GM23338 (cell line): ENCODE measurements at regions not wholly inside any gene's neighbourhood (a gene's known extent, or its start where the extent isn't known, plus 50 kb on each side); places are given as distances from the start of the nearest gene placed in this dataset.

Experiments used
- ATAC-seq: fragments of 200-7000 bp; cut with Tn5 transposase; 3 replicates; pipeline ENCODE4 v1.9.1; 2020
- DNase-seq: peaks from one replicate; pipeline ENCODE4 v3.0.0-alpha.2; 2015; ENCODE audit warnings: low spot score
- H2AFZ ChIP-seq: fragments of 200-600 bp; sonication (generic); 2 replicates; pipeline ENCODE4 v1.8.0; 2016; ENCODE audit warnings: antibody characterized with exemption, mild to moderate bottlenecking, moderate library complexity
- H3F3A ChIP-seq: fragments of 200-600 bp; sonication (generic); replicated peaks from 2 replicates; pipeline ENCODE4 v1.8.0; 2017; ENCODE audit warnings: antibody characterized with exemption, mixed run types, low read depth
- H3K27ac ChIP-seq: fragments of 200-600 bp; sonication (generic); 2 replicates; pipeline ENCODE4 v1.6.1; 2016; ENCODE audit warnings: low read depth
- H3K27me3 ChIP-seq: fragments of 200-600 bp; sonication (generic); 2 replicates; pipeline ENCODE4 v1.8.0; 2016; ENCODE audit warnings: mild to moderate bottlenecking, mixed run types, moderate library complexity; ENCODE audit not compliant: insufficient read depth
- H3K36me3 ChIP-seq: fragments of 200-600 bp; sonication (generic); 2 replicates; pipeline ENCODE4 v1.8.0; 2016; ENCODE audit warnings: mild to moderate bottlenecking; ENCODE audit not compliant: insufficient read depth
- H3K4me1 ChIP-seq: fragments of 200-600 bp; sonication (generic); 2 replicates; pipeline ENCODE4 v1.8.0; 2016; ENCODE audit warnings: mild to moderate bottlenecking, moderate library complexity; ENCODE audit not compliant: insufficient read depth
- H3K4me2 ChIP-seq: fragments of 200-600 bp; sonication (generic); 2 replicates; pipeline ENCODE4 v1.7.1; 2017; ENCODE audit warnings: mixed run types
- H3K4me3 ChIP-seq: fragments of 200-600 bp; sonication (generic); 2 replicates; pipeline ENCODE4 v1.6.1; 2016; ENCODE audit warnings: mixed run types
- H3K79me2 ChIP-seq: fragments of 200-600 bp; sonication (generic); replicated peaks from 2 replicates; pipeline ENCODE4 v1.8.0; 2017; ENCODE audit warnings: mild to moderate bottlenecking; ENCODE audit not compliant: insufficient read depth
- H3K9me2 ChIP-seq: fragments of 200-600 bp; sonication (generic); 2 replicates; pipeline ENCODE4 v1.8.0; 2017; ENCODE audit not compliant: insufficient read depth
- H4K20me1 ChIP-seq: fragments of 200-600 bp; sonication (generic); replicated peaks from 2 replicates; pipeline ENCODE4 v1.8.0; 2017; ENCODE audit warnings: mild to moderate bottlenecking; ENCODE audit not compliant: insufficient read depth
- H3K27ac Mint-ChIP-seq: 2 replicates; pipeline ENCODE4 v1.8.0; 2020; ENCODE audit warnings: inconsistent platforms, mild to moderate bottlenecking, moderate library complexity, mixed read lengths
- H3K27me3 Mint-ChIP-seq: 3 replicates; pipeline ENCODE4 v1.8.0; 2022; ENCODE audit warnings: low read depth, mild to moderate bottlenecking, moderate library complexity, mixed read lengths, inconsistent platforms; ENCODE audit not compliant: insufficient read depth, poor library complexity
- H3K36me3 Mint-ChIP-seq: 3 replicates; pipeline ENCODE4 v1.8.0; 2021; ENCODE audit warnings: low read depth, mild to moderate bottlenecking, inconsistent platforms, moderate library complexity, mixed read lengths
- H3K4me1 Mint-ChIP-seq: 3 replicates; pipeline ENCODE4 v1.8.0; 2020; ENCODE audit warnings: mild to moderate bottlenecking, inconsistent platforms, mixed read lengths
- H3K4me3 Mint-ChIP-seq: 3 replicates; pipeline ENCODE4 v1.8.0; 2021; ENCODE audit warnings: moderate library complexity, mild to moderate bottlenecking, inconsistent platforms, mixed read lengths
- H3K9me3 Mint-ChIP-seq: 3 replicates; pipeline ENCODE4 v1.8.0; 2020; ENCODE audit warnings: moderate library complexity, mild to moderate bottlenecking, inconsistent platforms, mixed read lengths
- CREB1 ChIP-seq: fragments of 250-450 bp; sonication (Bioruptor Pico); IDR thresholded peaks from 2 replicates; pipeline ENCODE4 v1.5.0; 2020; ENCODE audit warnings: low read depth, mild to moderate bottlenecking, moderate library complexity
- CTCF ChIP-seq, 2 experiments: fragments of 200-600 bp in 1 of 2; sonication (generic) in 1 of 2; conservative IDR thresholded peaks; 2 replicates each; pipeline versions ENCODE4 v1.5.1 to v1.6.1; 2016 to 2017; ENCODE audit warnings: antibody characterized with exemption in 2 of 2, low read depth in 2 of 2, mild to moderate bottlenecking in 2 of 2, moderate library complexity in 1 of 2
- ETS1 ChIP-seq: IDR thresholded peaks from 2 replicates; pipeline ENCODE4 v1.6.1; 2016; ENCODE audit warnings: antibody characterized with exemption
- EZH2 ChIP-seq: fragments of 200-600 bp; sonication (generic); IDR thresholded peaks from one replicate; pipeline ENCODE4 v1.8.0; 2017; ENCODE audit warnings: antibody characterized with exemption, mild to moderate bottlenecking, low read depth; ENCODE audit not compliant: unreplicated experiment
- EZH2phosphoT487 ChIP-seq: fragments of 200-600 bp; sonication (generic); IDR thresholded peaks from one replicate; pipeline ENCODE4 v1.8.1; 2018; ENCODE audit warnings: antibody characterized with exemption; ENCODE audit not compliant: unreplicated experiment
- JUNB ChIP-seq: IDR thresholded peaks from one replicate; pipeline ENCODE4 v1.6.1; 2016; ENCODE audit warnings: antibody characterized with exemption; ENCODE audit not compliant: unreplicated experiment
- NANOG ChIP-seq: IDR thresholded peaks from 2 replicates; pipeline ENCODE4 v1.6.1; 2016; ENCODE audit warnings: antibody characterized with exemption, borderline replicate concordance
- POLR2AphosphoS5 ChIP-seq: IDR thresholded peaks from 2 replicates; pipeline ENCODE4 v1.6.1; 2016; ENCODE audit warnings: antibody characterized with exemption, low read depth
- ZNF114 ChIP-seq: fragments of 250-450 bp; sonication (Bioruptor Pico); IDR thresholded peaks from 2 replicates; pipeline ENCODE4 v1.5.0; 2020; ENCODE audit warnings: mild to moderate bottlenecking, moderate library complexity
- ZNF462 ChIP-seq: fragments of 250-450 bp; sonication (Bioruptor Pico); IDR thresholded peaks from 2 replicates; pipeline ENCODE4 v1.5.0; 2020; ENCODE audit warnings: mild to moderate bottlenecking, moderate library complexity

- TF ChIP-seq ZNF462 (CRISPR knock-in tag) (no peak), JUNB (no peak), ZNF114 (CRISPR knock-in tag) (no peak), CTCF (conservative IDR thresholded peaks at IDR 0.05; ENCODE audit: low read depth in 2 of 2) (no peak)
These were observed 66.5 kb upstream of the ERRFI1 start (continued) for GRCh38 chr1:8092657-8093056.

GRCh38 chr1:8091691-8092090 lies 65.6 kb upstream of the ERRFI1 start:
- no peak overlapping the region for H3K4me3 ChIP-seq
- H2AFZ ChIP-seq = no peak overlapping the region
- Mint-ChIP-seq H3K27ac (no peak overlapping the region), H3K4me1 (peaks cover 2% of the 10 kb centered on the region; the same call in 2 of the 3 replicates), H3K9me3 (no peaks in the 10 kb centered on the region; the same call in 2 of the 3 replicates), H3K4me3 (no peak overlapping the region), H3K36me3 (no peaks in the 10 kb centered on the region), H3K27me3 (peaks cover 4% of the 10 kb centered on the region)
- no peak overlapping the region for H3K4me2 ChIP-seq
- DNase-seq (no peak), ATAC-seq (no peak)
- no peak overlapping the region for H3K27ac ChIP-seq
- no peaks in the 10 kb centered on the region for H3K79me2 ChIP-seq
- no peaks in the 10 kb centered on the region for H3F3A ChIP-seq
- no peaks in the 10 kb centered on the region for H3K36me3 ChIP-seq
- 0 out of 2 replicates have a peak, but pooled peaks cover 4% of the 10 kb centered on the region for H3K9me2 ChIP-seq
- no peaks in the 10 kb centered on the region for H3K4me1 ChIP-seq
- no peaks in the 10 kb centered on the region for H4K20me1 ChIP-seq
- no peaks in the 10 kb centered on the region for H3K27me3 ChIP-seq
- no peak for TF ChIP-seq POLR2AphosphoS5
- no peak for TF ChIP-seq ZNF114 (CRISPR knock-in tag)
- no peak for TF ChIP-seq JUNB
- TF ChIP-seq CREB1 = no peak
- no peak for TF ChIP-seq CTCF (conservative IDR thresholded peaks at IDR 0.05; ENCODE audit: low read depth in 2 of 2)
- TF ChIP-seq NANOG = no peak
- no peak for TF ChIP-seq EZH2phosphoT487
- TF ChIP-seq ETS1 = no peak
- TF ChIP-seq EZH2 = no peak
